GM21619 (cell line): ENCODE measurements at regions not wholly inside any gene's neighbourhood (a gene's known extent, or its start where the extent isn't known, plus 50 kb on each side); places are given as distances from the start of the nearest gene placed in this dataset.
"Not testable (repeated sequence)": the region's sequence is repeated elsewhere in the genome, so short reads cannot be mapped to it uniquely, and the experiment has no call there.

Source experiments
- ATAC-seq: cut with Tn5 transposase; IDR thresholded peaks from one replicate; pipeline ENCODE4 v1.9.1; 2021; ENCODE audit not compliant: unreplicated experiment

- no peak for ATAC-seq
Measured at GRCh38 chr16:48008011-48008525, 147.7 kb downstream of the ABCC12 start.

- no peak for ATAC-seq
Measured at GRCh38 chr16:48004141-48004695, 151.6 kb downstream of the ABCC12 start.

DNA sequence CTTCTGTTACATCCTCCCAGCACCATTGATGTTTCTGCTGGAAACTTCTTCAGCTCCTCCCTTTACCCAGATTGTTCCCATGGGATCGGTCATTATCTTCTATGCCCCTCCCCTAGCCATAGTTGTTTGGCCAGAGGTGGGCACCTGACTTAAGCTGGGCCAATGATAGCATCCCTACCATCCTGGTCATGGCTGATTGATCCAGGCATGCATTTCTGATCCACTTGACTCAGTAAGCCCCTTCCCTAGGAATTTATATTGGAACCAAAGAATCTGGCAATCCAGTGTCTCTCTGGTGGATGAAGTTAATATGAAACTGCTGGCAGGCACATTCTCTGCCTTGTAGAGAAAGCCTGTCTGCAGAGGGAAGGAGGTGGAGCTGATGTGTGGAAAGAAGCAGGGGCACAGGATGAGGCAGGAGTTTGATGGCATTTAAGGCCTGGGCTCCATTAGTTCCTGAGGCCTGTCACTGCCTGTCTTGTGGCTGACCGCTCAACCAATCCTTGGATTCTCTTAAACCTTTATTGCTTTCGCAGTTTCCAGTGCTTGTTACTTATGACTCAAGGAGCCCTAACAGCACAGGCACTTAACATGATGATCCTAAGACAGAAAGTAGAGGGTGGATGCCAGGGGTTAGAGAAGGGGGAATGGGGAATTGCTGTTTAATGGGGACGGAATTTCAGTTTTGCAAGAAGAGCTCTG lies 152.4 kb downstream of the ABCC12 start:
- ATAC-seq, result no peak

DNA sequence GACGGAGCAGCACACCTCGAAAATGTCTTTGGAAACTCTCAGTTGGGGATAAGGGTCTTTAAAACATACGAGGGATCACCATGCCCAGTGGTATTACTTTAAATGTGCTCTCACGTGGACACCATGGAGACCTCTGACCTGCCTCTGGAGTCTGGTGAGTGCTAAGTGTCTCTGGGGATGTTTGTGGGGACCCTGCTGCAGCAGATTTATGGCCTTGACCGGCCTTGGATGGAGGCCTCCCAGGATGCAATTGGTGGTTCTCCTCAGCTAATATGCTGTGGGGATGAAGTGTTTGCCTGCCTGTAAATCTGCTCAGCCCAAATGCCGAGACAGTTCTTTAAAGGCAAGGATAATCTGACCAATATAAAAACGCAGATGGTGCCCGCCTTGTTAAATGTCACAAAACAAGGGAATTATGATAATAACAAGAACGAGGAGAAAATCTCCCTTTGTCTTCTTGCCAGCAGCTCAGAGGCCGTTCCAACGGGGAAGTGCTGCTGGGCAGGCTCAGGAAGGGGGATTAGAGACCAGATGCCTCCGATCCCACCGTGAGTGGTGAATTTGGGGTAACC lies 154.4 kb downstream of the ABCC12 start:
- no peak for ATAC-seq

DNA sequence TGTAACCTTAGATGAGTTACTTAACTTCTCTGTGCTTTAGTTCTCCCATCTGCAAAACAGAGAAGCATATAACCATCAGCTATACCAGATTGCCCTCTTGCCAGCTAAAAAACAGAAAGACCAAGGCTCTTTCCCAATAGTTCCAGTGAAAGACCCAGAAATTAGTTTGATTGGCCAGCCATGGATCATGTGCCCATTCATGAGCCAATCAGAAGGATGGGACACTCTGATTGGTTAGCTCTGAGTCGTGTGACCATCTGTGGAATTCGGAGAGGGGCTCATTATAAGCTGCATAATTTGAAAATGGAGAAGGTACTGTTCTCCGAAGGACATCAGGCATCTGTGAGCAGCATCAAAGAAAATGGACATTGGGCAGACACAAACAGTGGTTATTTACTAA lies 155.2 kb downstream of the ABCC12 start:
- no peak for ATAC-seq

GRCh38 chr16:47999595-47999994 lies 156.2 kb downstream of the ABCC12 start:
- no peak for ATAC-seq

GRCh38 chr16:47995354-47995753 lies 160.4 kb downstream of the ABCC12 start:
- no peak for ATAC-seq

DNA sequence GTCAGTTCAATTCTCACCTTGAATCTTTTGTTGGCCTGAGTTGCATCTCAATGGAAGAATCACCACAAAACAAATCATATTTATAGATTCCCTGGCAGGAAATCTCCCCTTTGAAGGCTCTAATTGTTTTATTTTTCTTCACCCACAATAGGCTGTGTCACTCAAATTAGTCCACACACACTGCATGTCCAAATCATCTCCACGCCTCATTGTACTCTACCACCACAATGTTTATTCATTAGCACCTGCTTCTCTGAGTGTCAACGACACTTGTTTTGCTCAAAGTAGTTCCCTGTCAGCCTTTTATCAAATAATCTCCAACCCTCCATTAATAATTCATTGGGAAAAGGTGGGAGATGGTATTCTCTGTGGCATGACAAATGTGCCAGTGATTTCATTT lies 164.3 kb downstream of the ABCC12 start:
- no peak for ATAC-seq

DNA sequence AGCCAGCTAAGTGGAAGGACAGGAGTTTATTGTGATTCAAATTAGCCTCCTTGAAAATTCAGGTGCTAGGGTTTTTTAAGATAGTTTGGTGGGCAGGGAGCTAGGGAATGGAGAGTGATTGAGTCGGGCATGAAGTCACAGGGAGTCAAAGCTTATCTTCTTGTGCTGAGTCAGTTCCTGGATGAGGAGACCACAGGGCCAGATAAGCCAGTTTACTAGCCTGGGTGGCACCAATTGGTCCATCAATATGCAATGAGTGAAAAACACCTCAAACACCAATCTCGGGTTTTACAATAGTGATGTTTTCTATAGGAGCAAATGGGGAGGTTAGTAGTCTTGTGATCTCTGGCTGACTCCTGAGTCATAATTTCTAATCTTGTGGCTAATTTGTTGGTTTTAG lies 165.1 kb downstream of the ABCC12 start:
- ATAC-seq, result no peak

DNA sequence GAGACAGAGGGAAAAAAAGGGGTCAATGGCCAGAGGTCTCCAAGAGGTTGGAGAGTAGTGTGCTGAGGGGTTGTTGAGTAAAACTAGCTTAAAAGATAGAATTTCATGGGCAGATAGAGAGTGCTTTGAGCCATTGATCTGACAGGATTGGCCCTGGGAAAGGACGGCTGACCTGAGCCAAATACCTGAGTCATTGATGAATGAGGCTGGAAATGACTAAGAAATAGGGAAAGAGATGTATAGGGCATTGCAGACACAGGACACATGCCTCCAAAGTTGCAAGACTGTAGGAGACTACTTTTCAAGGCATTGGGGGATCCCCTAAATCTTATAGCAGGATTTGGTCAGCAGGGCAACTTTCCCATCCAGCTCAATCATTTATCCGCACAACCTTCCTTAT lies 168.7 kb downstream of the ABCC12 start:
- ATAC-seq, result no peak

DNA sequence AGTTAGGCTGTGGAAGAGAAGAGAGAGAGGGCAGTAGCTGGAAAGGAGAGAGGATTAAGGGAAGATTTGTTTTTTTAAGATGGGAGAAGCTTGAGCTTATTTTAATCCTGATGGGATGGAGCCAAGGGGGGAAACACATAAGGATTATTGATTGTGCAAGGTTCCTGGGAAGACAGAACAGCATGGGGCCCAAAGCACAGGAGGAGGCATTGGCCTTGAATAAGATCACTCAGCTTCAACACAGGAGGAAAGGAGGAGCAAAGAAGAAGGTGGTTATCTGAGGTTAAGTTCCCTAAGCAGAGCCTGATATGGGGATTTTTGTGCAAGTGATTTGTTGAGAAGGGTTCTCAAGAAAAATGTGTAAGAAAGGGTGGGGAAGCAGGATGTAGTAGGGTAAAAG lies 169.8 kb downstream of the ABCC12 start:
- no peak for ATAC-seq

DNA sequence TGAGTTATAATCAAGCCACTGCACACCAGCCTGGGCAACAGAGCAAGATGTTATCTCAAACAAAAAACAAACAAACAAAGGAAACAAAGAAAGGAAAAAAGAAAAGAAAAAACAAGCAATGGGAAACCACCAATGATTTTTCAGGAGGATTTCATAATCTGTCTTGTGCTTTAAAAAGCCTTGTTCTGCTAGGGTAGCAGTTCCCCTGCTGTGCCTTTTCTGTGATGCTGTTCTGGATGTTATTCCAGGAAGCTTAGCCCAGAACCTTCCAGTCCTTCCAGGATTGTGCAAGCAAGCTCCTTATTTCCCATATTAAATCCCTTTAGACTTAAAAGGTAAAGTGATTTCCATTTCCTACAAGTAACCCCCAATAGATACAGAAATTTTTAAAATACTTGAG lies 171.1 kb downstream of the ABCC12 start:
- no peak for ATAC-seq

DNA sequence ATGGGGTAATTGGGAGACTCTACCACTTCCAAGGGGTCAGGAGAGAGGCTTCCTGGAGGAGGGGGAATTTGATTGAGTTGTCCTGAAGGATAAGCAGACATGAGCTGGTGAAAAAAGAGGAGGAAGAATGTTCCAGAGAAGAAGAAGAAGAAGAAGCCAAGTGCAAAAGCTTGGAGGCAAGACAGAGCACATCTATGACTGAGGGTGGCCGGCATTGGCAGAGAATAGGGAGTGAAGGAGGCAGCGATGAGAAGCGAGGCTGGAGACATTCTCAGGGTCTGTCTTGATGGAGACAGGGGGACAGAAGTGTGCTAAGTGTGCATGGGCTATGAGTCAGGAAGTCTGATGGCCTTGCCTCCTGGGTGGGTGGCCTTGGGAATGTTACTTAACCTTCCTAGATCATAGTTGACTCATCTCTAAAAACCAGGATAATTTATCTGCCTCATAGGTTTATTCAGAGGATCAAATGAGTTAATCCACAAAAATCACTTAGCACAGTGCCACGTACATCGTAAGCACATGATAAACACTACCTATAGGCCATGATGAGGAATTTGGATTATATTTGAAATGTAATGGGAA lies 171.7 kb downstream of the ABCC12 start:
- no peak for ATAC-seq

GRCh38 chr16:47980212-47980611 lies 175.6 kb downstream of the ABCC12 start:
- no peak for ATAC-seq

DNA sequence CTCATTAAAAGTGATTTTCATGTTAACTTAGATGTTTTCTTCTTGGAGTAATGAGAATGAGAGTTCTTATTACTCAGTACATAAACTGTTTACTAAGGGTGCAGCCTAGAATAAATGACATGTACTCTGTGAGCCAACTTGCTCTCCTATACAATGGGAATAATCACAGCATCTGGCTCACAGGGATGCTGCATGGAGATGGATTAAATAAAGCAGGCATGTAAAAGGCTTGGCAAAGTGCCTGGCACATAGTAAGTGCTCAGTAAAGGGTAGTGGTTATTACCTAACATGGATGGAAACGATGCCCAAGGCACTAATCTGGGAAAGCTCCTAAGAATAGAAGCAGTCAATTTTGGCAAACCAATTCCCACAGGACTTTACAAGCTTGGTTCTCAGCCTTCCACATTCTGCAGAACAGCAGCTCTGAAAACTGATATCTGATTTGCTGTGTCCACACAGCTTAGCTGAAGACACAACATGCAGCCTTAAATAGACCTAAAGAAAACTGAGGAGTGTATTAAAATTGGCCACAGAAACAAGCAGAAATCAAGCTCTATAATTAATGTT lies 176.1 kb downstream of the ABCC12 start:
- no peak for ATAC-seq

DNA sequence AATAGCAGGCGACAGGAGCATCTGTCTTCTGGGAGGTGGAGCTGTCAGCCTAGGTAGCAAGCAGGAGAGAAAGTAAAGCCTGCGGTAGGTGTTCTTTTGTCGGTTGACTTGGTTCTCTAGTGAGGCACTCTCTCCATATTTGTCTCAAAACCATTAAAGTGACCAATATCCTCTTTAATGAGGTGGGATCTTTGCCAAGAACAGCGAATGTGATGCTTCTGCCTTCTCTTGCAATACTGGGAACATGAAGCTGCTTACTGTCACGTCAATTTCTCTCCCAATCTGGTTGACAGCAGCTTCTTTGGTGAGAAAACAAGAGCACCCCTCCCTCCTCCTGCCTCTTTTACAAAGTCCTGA lies 176.7 kb downstream of the ABCC12 start:
- ATAC-seq, result no peak

- ATAC-seq, result no peak
Measured at GRCh38 chr16:47978491-47979163, 177.2 kb downstream of the ABCC12 start.

DNA sequence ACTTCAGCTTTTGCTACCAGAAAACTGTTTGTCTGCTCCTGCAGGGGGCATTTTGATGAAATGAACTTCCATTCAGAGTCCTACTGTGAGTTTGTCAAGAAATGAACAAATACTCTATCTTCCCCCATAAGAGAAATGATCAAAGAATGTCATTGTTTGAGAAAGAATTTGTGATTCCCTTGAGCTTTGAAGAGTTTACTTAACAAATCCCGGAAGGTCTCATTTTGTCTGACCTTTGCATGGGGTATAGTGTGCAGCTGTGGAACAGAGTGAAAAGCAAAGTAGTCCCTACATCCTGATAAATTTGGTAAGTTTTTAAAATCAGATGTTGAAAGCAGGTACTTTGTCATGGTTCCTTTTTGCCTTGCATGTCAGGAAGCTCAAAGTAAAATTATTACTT lies 178.0 kb downstream of the ABCC12 start:
- no peak for ATAC-seq

DNA sequence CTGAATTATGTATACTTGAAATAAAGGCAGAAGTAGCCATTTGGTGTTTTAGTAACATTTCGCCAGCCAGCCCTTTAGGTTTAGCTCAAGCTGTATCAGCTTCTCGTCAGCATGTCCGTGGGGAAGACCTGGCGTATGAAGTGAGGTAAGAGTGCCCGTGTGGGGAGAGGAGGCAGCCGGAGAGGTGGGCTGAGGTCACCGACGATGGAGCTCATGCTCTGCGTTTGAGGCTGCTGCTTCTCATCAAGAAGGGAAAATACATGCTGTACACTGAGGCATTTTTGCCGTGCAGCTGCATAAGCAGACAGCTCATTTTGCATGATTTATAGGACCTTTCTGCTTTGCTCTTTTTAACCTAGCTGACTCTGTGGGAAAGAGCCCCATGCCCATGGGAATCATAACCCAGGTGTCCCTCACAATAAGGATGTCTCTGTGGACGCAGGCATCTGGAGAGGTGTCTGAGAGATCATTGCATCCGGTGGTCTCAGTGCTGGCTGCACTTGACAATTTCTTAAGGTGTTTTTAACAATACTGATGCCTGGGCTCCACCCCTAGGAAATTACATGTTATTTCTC lies 179.1 kb downstream of the ABCC12 start:
- no peak for ATAC-seq

GRCh38 chr16:47974971-47975370 lies 180.8 kb downstream of the ABCC12 start:
- not testable (repeated sequence) for ATAC-seq

DNA sequence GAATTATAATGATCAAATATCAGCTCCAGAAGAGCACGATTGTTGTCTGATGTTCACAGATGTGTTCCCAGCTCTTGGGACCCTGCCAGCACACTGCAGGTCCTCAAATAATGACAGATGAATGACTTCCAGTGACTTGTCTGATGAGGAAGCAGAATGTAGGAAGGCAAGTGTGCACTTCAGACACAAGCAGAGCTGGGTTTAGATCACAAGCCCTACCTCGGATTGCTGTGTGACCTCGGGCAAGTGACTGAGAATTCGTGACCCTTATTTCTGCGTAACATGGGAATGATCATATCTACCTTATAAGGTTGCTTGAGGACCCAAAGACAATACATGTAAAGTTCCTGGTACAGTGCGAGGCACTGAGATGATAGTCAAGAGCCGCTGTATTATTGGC lies 182.2 kb downstream of the ABCC12 start:
- ATAC-seq, result no peak
